OCI-LY7 (cell line): ENCODE measurements at regions not wholly inside any gene's neighbourhood (a gene's known extent, or its start where the extent isn't known, plus 50 kb on each side); places are given as distances from the start of the nearest gene placed in this dataset.

Experiments used
- CTCF ChIP-seq: fragments of 200-600 bp; sonication (generic); conservative IDR thresholded peaks from 2 replicates; pipeline ENCODE4 v1.5.1; 2014; ENCODE audit warnings: mild to moderate bottlenecking, antibody characterized with exemption, low read length, moderate library complexity, mixed read lengths
- EZH2phosphoT487 ChIP-seq: fragments of 200-600 bp; sonication (generic); IDR thresholded peaks from 2 replicates; pipeline ENCODE4 v1.6.1; 2018; ENCODE audit warnings: low read depth, borderline replicate concordance, mild to moderate bottlenecking, mixed run types, antibody characterized with exemption, low read length, moderate library complexity, mixed read lengths

GRCh38 chr1:30450818-30451233 lies 272.6 kb downstream of the MATN1 start:
- TF ChIP-seq EZH2phosphoT487 (no peak), CTCF (no peak)
